Type B pancreatic cell (in vitro differentiated cells): ENCODE measurements at regions not wholly inside any gene's neighbourhood (a gene's known extent, or its start where the extent isn't known, plus 50 kb on each side); places are given as distances from the start of the nearest gene placed in this dataset.

Experiments
- DNase-seq: peaks from one replicate; pipeline ENCODE4 v3.0.0; 2021; ENCODE audit warnings: mixed read lengths; ENCODE audit not compliant: unreplicated experiment; ENCODE audit errors: extremely low spot score
- H3K27ac Mint-ChIP-seq: 2 replicates; pipeline ENCODE4 v1.8.0; 2021; ENCODE audit warnings: mild to moderate bottlenecking, mixed read lengths
- H3K27me3 Mint-ChIP-seq: 2 replicates; pipeline ENCODE4 v1.8.0; 2021; ENCODE audit warnings: mixed read lengths
- H3K36me3 Mint-ChIP-seq: 2 replicates; pipeline ENCODE4 v1.8.0; 2021; ENCODE audit warnings: mixed read lengths
- H3K4me1 Mint-ChIP-seq: one replicate; pipeline ENCODE4 v1.8.0; 2021; ENCODE audit warnings: mixed read lengths; ENCODE audit not compliant: unreplicated experiment
- H3K4me3 Mint-ChIP-seq: 2 replicates; pipeline ENCODE4 v1.8.0; 2021; ENCODE audit warnings: mild to moderate bottlenecking, mixed read lengths
- H3K9me3 Mint-ChIP-seq: 2 replicates; pipeline ENCODE4 v1.8.0; 2021; ENCODE audit warnings: mixed read lengths
- CTCF ChIP-seq: fragments of 200-600 bp; sonication (generic); conservative IDR thresholded peaks from 2 replicates; pipeline ENCODE4 v1.5.0; 2021; ENCODE audit warnings: antibody characterized with exemption, mild to moderate bottlenecking

- H3K27ac Mint-ChIP-seq: no peak overlapping the region
- DNase-seq: no peak
- no peaks in the 10 kb centered on the region for H3K4me1 Mint-ChIP-seq
- H3K9me3 Mint-ChIP-seq: peaks cover 4% of the 10 kb centered on the region
- no peaks in the 10 kb centered on the region for H3K36me3 Mint-ChIP-seq
- H3K4me3 Mint-ChIP-seq: no peak overlapping the region
- TF ChIP-seq CTCF: no peak
- H3K27me3 Mint-ChIP-seq: no peaks in the 10 kb centered on the region
Measured at GRCh38 chr21:24844671-24845070, 762.6 kb downstream of the MRPL39 start.

GRCh38 chr21:24840287-24840686 lies 767.0 kb downstream of the MRPL39 start:
- Mint-ChIP-seq H3K9me3 (no peaks in the 10 kb centered on the region), H3K36me3 (no peaks in the 10 kb centered on the region), H3K27ac (no peak overlapping the region), H3K27me3 (no peaks in the 10 kb centered on the region), H3K4me3 (no peak overlapping the region), H3K4me1 (no peaks in the 10 kb centered on the region)
- DNase-seq: no peak
- no peak for TF ChIP-seq CTCF

GRCh38 chr21:24832961-24833360 lies 774.3 kb downstream of the MRPL39 start:
- no peaks in the 10 kb centered on the region for H3K36me3 Mint-ChIP-seq
- no peak overlapping the region for H3K4me3 Mint-ChIP-seq
- no peaks in the 10 kb centered on the region for H3K4me1 Mint-ChIP-seq
- DNase-seq: no peak
- no peak overlapping the region for H3K27ac Mint-ChIP-seq
- no peak for TF ChIP-seq CTCF
- no peaks in the 10 kb centered on the region for H3K27me3 Mint-ChIP-seq
- H3K9me3 Mint-ChIP-seq: no peaks in the 10 kb centered on the region

GRCh38 chr21:24829397-24829796 lies 777.9 kb downstream of the MRPL39 start:
- Mint-ChIP-seq H3K9me3 (no peaks in the 10 kb centered on the region), H3K36me3 (no peaks in the 10 kb centered on the region), H3K27ac (no peak overlapping the region), H3K27me3 (no peaks in the 10 kb centered on the region), H3K4me1 (no peaks in the 10 kb centered on the region), H3K4me3 (no peak overlapping the region)
- no peak for TF ChIP-seq CTCF
- DNase-seq: no peak

GRCh38 chr21:24826822-24827221 lies 780.5 kb downstream of the MRPL39 start:
- no peak for TF ChIP-seq CTCF
- Mint-ChIP-seq H3K4me1 (no peaks in the 10 kb centered on the region), H3K36me3 (no peaks in the 10 kb centered on the region), H3K27me3 (no peaks in the 10 kb centered on the region), H3K27ac (no peak overlapping the region), H3K4me3 (no peak overlapping the region), H3K9me3 (no peaks in the 10 kb centered on the region)
- DNase-seq: no peak

GRCh38 chr21:24825348-24825747 lies 781.9 kb downstream of the MRPL39 start:
- H3K9me3 Mint-ChIP-seq: no peaks in the 10 kb centered on the region

More at GRCh38 chr21:24825348-24825747, 781.9 kb downstream of the MRPL39 start:
- TF ChIP-seq CTCF: no peak
- no peak for DNase-seq
- H3K36me3 Mint-ChIP-seq: no peaks in the 10 kb centered on the region
- no peak overlapping the region for H3K4me3 Mint-ChIP-seq
- H3K27me3 Mint-ChIP-seq: no peaks in the 10 kb centered on the region
- no peak overlapping the region for H3K27ac Mint-ChIP-seq
- no peaks in the 10 kb centered on the region for H3K4me1 Mint-ChIP-seq
